H9 (cell line): ENCODE measurements at regions not wholly inside any gene's neighbourhood (a gene's known extent, or its start where the extent isn't known, plus 50 kb on each side); places are given as distances from the start of the nearest gene placed in this dataset.

Source experiments
- DNase-seq: peaks from one replicate; pipeline ENCODE4 v3.0.0-alpha.2; 2017
- H2AFZ ChIP-seq: one replicate; pipeline ENCODE4 v1.6.1; 2013; ENCODE audit warnings: mild to moderate bottlenecking, low read length, control low read depth, moderate library complexity
- H2AK5ac ChIP-seq: 2 replicates; pipeline ENCODE4 v1.6.1; 2013; ENCODE audit warnings: low read length, control low read depth, mixed read lengths; ENCODE audit not compliant: insufficient read length
- H2BK120ac ChIP-seq: one replicate; pipeline ENCODE4 v1.6.1; 2013; ENCODE audit warnings: low read depth, mild to moderate bottlenecking, low read length, control low read depth, inconsistent platforms; ENCODE audit not compliant: poor library complexity, severe bottlenecking
- H2BK12ac ChIP-seq: 2 replicates; pipeline ENCODE4 v1.6.1; 2013; ENCODE audit warnings: low read length, control low read depth, mixed read lengths, low read depth; ENCODE audit not compliant: insufficient read length
- H2BK15ac ChIP-seq: 2 replicates; pipeline ENCODE4 v1.6.1; 2013; ENCODE audit warnings: low read depth, low read length, control low read depth
- H2BK20ac ChIP-seq: one replicate; pipeline ENCODE4 v1.6.1; 2013; ENCODE audit warnings: low read depth, mild to moderate bottlenecking, low read length, control low read depth, inconsistent platforms; ENCODE audit not compliant: poor library complexity, severe bottlenecking
- H2BK5ac ChIP-seq: 2 replicates; pipeline ENCODE4 v1.6.1; 2013; ENCODE audit warnings: low read length, control low read depth, mixed read lengths; ENCODE audit not compliant: insufficient read length
- H3K14ac ChIP-seq: 2 replicates; pipeline ENCODE4 v1.6.1; 2013; ENCODE audit warnings: low read length, control low read depth; ENCODE audit not compliant: insufficient read depth
- H3K18ac ChIP-seq: 2 replicates; pipeline ENCODE4 v1.6.1; 2013; ENCODE audit warnings: low read depth, mild to moderate bottlenecking, mixed read lengths, low read length, control low read depth; ENCODE audit not compliant: insufficient read length
- H3K23ac ChIP-seq: 2 replicates; pipeline ENCODE4 v1.6.1; 2013; ENCODE audit warnings: low read length, control low read depth, mixed read lengths, low read depth; ENCODE audit not compliant: insufficient read length
- H3K23me2 ChIP-seq: 2 replicates; pipeline ENCODE4 v1.6.1; 2013; ENCODE audit warnings: low read depth, mild to moderate bottlenecking, mixed read lengths, low read length, control low read depth; ENCODE audit not compliant: insufficient read length, poor library complexity, severe bottlenecking
- H3K27ac ChIP-seq: 2 replicates; pipeline ENCODE4 v1.5.1; 2013; ENCODE audit warnings: low read length, control low read depth, mixed read lengths, low read depth; ENCODE audit not compliant: insufficient read length
- H3K27me3 ChIP-seq: 2 replicates; pipeline ENCODE4 v1.6.1; 2013; ENCODE audit warnings: low read length, control low read depth, inconsistent platforms; ENCODE audit not compliant: insufficient read depth
- H3K4ac ChIP-seq: 2 replicates; pipeline ENCODE4 v1.6.1; 2013; ENCODE audit warnings: low read depth, mild to moderate bottlenecking, control low read depth, inconsistent platforms, low read length, moderate library complexity
- H3K4me1 ChIP-seq: 2 replicates; pipeline ENCODE4 v1.6.1; 2013; ENCODE audit warnings: low read length, control low read depth, inconsistent platforms; ENCODE audit not compliant: insufficient read depth
- H3K4me2 ChIP-seq: 2 replicates; pipeline ENCODE4 v1.6.1; 2013; ENCODE audit warnings: low read length, control low read depth, mixed read lengths; ENCODE audit not compliant: insufficient read length, insufficient read depth
- H3K56ac ChIP-seq: 2 replicates; pipeline ENCODE4 v1.6.1; 2013; ENCODE audit warnings: low read depth, mild to moderate bottlenecking, mixed read lengths, low read length, control low read depth; ENCODE audit not compliant: insufficient read length
- H3K79me1 ChIP-seq: 2 replicates; pipeline ENCODE4 v1.6.1; 2013; ENCODE audit warnings: low read depth, mild to moderate bottlenecking, moderate library complexity, low read length, control low read depth, inconsistent platforms; ENCODE audit not compliant: insufficient read depth, poor library complexity, severe bottlenecking
- H3K79me2 ChIP-seq: 2 replicates; pipeline ENCODE4 v1.6.1; 2013; ENCODE audit warnings: low read length, control low read depth, inconsistent platforms; ENCODE audit not compliant: insufficient read depth
- H3K9ac ChIP-seq: 2 replicates; pipeline ENCODE4 v1.6.1; 2013; ENCODE audit warnings: low read length, control low read depth, mixed read lengths; ENCODE audit not compliant: insufficient read length; ENCODE audit errors: extremely low read depth
- H3K9me3 ChIP-seq: one replicate; pipeline ENCODE4 v1.6.1; 2013; ENCODE audit warnings: low read depth, low read length, inconsistent platforms; ENCODE audit not compliant: control insufficient read depth
- H3T11ph ChIP-seq: one replicate; pipeline ENCODE4 v1.6.1; 2013; ENCODE audit warnings: mild to moderate bottlenecking, low read length, control low read depth, inconsistent platforms
- H4K20me1 ChIP-seq: one replicate; pipeline ENCODE4 v1.6.1; 2013; ENCODE audit not compliant: control insufficient read depth, insufficient read length, insufficient read depth
- H4K5ac ChIP-seq: 2 replicates; pipeline ENCODE4 v1.6.1; 2013; ENCODE audit warnings: low read depth, mild to moderate bottlenecking, mixed read lengths, low read length, control low read depth; ENCODE audit not compliant: insufficient read length
- H4K8ac ChIP-seq: replicated peaks from 2 replicates; pipeline ENCODE4 v1.6.1; 2013; ENCODE audit warnings: low read length, control low read depth, mixed read lengths, low read depth; ENCODE audit not compliant: insufficient read length
- H4K91ac ChIP-seq: 2 replicates; pipeline ENCODE4 v1.6.1; 2013; ENCODE audit warnings: low read depth, mild to moderate bottlenecking, moderate library complexity, mixed read lengths, low read length, control low read depth; ENCODE audit not compliant: insufficient read length
- H3K27ac Mint-ChIP-seq, 3 experiments: 2 replicates in 2 of 3; 3 replicates in 1 of 3; pipeline ENCODE4 v1.8.0; 2020 to 2021; ENCODE audit warnings: mixed read lengths in 3 of 3, mild to moderate bottlenecking in 1 of 3, moderate library complexity in 1 of 3
- H3K27me3 Mint-ChIP-seq: 2 replicates; pipeline ENCODE4 v1.8.0; 2021; ENCODE audit warnings: low read depth, mild to moderate bottlenecking, moderate library complexity, mixed read lengths
- H3K36me3 Mint-ChIP-seq, 3 experiments: 2 replicates in 2 of 3; 3 replicates in 1 of 3; pipeline ENCODE4 v1.8.0; 2020 to 2021; ENCODE audit warnings: low read depth in 3 of 3, mixed read lengths in 3 of 3; ENCODE audit not compliant: insufficient read depth in 1 of 3
- H3K4me1 Mint-ChIP-seq, 2 experiments: 2 replicates each; pipeline ENCODE4 v1.8.0; 2020; ENCODE audit warnings: mixed read lengths in 2 of 2
- H3K4me3 Mint-ChIP-seq, 2 experiments: 2 replicates in 1 of 2; 3 replicates in 1 of 2; pipeline ENCODE4 v1.8.0; 2020 to 2021; ENCODE audit warnings: mild to moderate bottlenecking in 2 of 2, mixed read lengths in 2 of 2, moderate library complexity in 1 of 2
- H3K9me3 Mint-ChIP-seq, 2 experiments: 2 replicates in 1 of 2; 3 replicates in 1 of 2; pipeline ENCODE4 v1.8.0; 2020; ENCODE audit warnings: mild to moderate bottlenecking in 2 of 2, mixed read lengths in 2 of 2, moderate library complexity in 1 of 2
- CTCF ChIP-seq: fragments of 200-600 bp; sonication (generic); conservative IDR thresholded peaks from 3 replicates; pipeline ENCODE4 v1.8.0; 2021; ENCODE audit warnings: antibody characterized with exemption, mild to moderate bottlenecking
- WGBS: extraction: QIAGEN DNeasy Blood & Tissue Kit; methylation state at CpG from one replicate; pipeline ENCODE4 v1.1.7; 2013; ENCODE audit warnings: missing lambda C conversion rate, low lambda C conversion rate, mixed read lengths; ENCODE audit not compliant: insufficient read length; ENCODE audit errors: extremely low coverage; 5-methylcytosine and 5-hydroxymethylcytosine counted together

- Mint-ChIP-seq H3K27me3 (no peaks in the 10 kb centered on the region), H3K4me3 (no peak overlapping the region), H3K4me1 (peaks cover 13% of the 10 kb centered on the region in 2 experiments), H3K36me3 (no peaks in the 10 kb centered on the region), H3K27ac (no peak overlapping the region; a peak in 4 of 7 replicates), H3K9me3 (no peaks in the 10 kb centered on the region)
- no peak for TF ChIP-seq CTCF
- no peak overlapping the region for H2AFZ ChIP-seq
- no peak overlapping the region for H4K8ac ChIP-seq
- no peak overlapping the region for H3K27ac ChIP-seq
- no peak overlapping the region for H3K9ac ChIP-seq
- H2BK20ac ChIP-seq: no peak overlapping the region
- H3K79me1 ChIP-seq: no peaks in the 10 kb centered on the region
- H3K27me3 ChIP-seq: no peaks in the 10 kb centered on the region
- H3K18ac ChIP-seq: no peak overlapping the region
- H3K4me2 ChIP-seq: no peak overlapping the region
- no peaks in the 10 kb centered on the region for H3K79me2 ChIP-seq
- no peaks in the 10 kb centered on the region for H4K20me1 ChIP-seq
- no peak overlapping the region for H4K91ac ChIP-seq
- no peak overlapping the region for H2BK15ac ChIP-seq
- no peak overlapping the region for H2BK5ac ChIP-seq
- no peak overlapping the region for H3K4ac ChIP-seq
- H3K14ac ChIP-seq: no peak overlapping the region
- H3K56ac ChIP-seq: no peak overlapping the region
- H2BK120ac ChIP-seq: no peak overlapping the region
- no peaks in the 10 kb centered on the region for H3K9me3 ChIP-seq
- WGBS: no CpG with 5 or more reads among the region's 3 CpGs
- H3K23me2 ChIP-seq: no peaks in the 10 kb centered on the region
- H3K23ac ChIP-seq: no peak overlapping the region
- no peak overlapping the region for H3T11ph ChIP-seq
- no peak for DNase-seq
- no peaks in the 10 kb centered on the region for H3K4me1 ChIP-seq
- no peak overlapping the region for H2BK12ac ChIP-seq
- no peak overlapping the region for H4K5ac ChIP-seq
- no peak overlapping the region for H2AK5ac ChIP-seq
Observed at GRCh38 chr13:105491345-105491744, 1044.1 kb downstream of the EFNB2 start.
